ENCODE measurements at regions not wholly inside any gene's neighbourhood (a gene's known extent, or its start where the extent isn't known, plus 50 kb on each side); places are given as distances from the start of the nearest gene placed in this dataset.
A peak's percentile ranks its signal among the peaks of the same experiment; 100 is the strongest.

- TF ChIP-seq ESRRA (IDR thresholded peaks at IDR 0.05; ENCODE audit: low read length) (no peak), SUZ12 (IDR thresholded peaks at IDR 0.05; ENCODE audit: unreplicated experiment) (no peak), ZNF274 (IDR thresholded peaks at IDR 0.05; ENCODE audit: insufficient read depth, insufficient read length) (no peak), MYB (IDR thresholded peaks at IDR 0.05; ENCODE audit: borderline replicate concordance, low read depth, low read length) (no peak), SMC3 (IDR thresholded peaks at IDR 0.05; ENCODE audit: borderline replicate concordance, low read length) (peak; percentile 90), SMARCA5 (IDR thresholded peaks at IDR 0.05) (0 out of 2 replicates have a peak, but pooled peaks have one; percentile 10), EED (IDR thresholded peaks at IDR 0.05; ENCODE audit: low read depth) (no peak), ZNF207 (IDR thresholded peaks at IDR 0.05; ENCODE audit: borderline replicate concordance) (no peak), DPF2 (IDR thresholded peaks at IDR 0.05) (no peak), NKRF (conservative IDR thresholded peaks at IDR 0.05) (no peak), RB1 (IDR thresholded peaks at IDR 0.05; ENCODE audit: borderline replicate concordance) (0 out of 2 replicates have a peak, but pooled peaks have one; percentile 24), CEBPZ (IDR thresholded peaks at IDR 0.05; ENCODE audit: low read depth, low read length) (no peak), POLR2AphosphoS5 (IDR thresholded peaks at IDR 0.05; ENCODE audit: low read length) (no peak), PBX3 (IDR thresholded peaks at IDR 0.05; ENCODE audit: insufficient replicate concordance, low read depth, low read length) (no peak), IKZF1 (conservative IDR thresholded peaks at IDR 0.05) (no peak), ATF3 (IDR thresholded peaks at IDR 0.05; ENCODE audit: borderline replicate concordance, extremely low read depth, low read depth, low read length) (no peak), BRCA1 (IDR thresholded peaks at IDR 0.05; ENCODE audit: low read depth, low read length) (no peak), NFYA (IDR thresholded peaks at IDR 0.05; ENCODE audit: borderline replicate concordance, low read depth, low read length) (no peak), RELA (IDR thresholded peaks at IDR 0.05; ENCODE audit: borderline replicate concordance, partially characterized antibody) (peak; percentile 62), ZNF217 (IDR thresholded peaks at IDR 0.05) (no peak), SP1 (IDR thresholded peaks at IDR 0.05; ENCODE audit: low read depth, low read length) (no peak), FOXM1 (IDR thresholded peaks at IDR 0.05; ENCODE audit: low read depth, low read length) (no peak), RFX5 (IDR thresholded peaks at IDR 0.05; ENCODE audit: low read depth, low read length) (no peak), HDGF (IDR thresholded peaks at IDR 0.05) (no peak), CBX5 (IDR thresholded peaks at IDR 0.05; ENCODE audit: low read depth) (no peak), RUNX3 (IDR thresholded peaks at IDR 0.05; ENCODE audit: low read length) (peak; percentile 14; the same call in 1 of the 2 replicates)
Measured at GRCh38 chr12:27383429-27384260, 51.0 kb downstream of the BMAL2 start (continued).

Measured in GM12878 (cell line).